Neuronal stem cell (in vitro differentiated cells): ENCODE measurements at regions not wholly inside any gene's neighbourhood (a gene's known extent, or its start where the extent isn't known, plus 50 kb on each side); places are given as distances from the start of the nearest gene placed in this dataset.

ENCODE experiments used
- DNase-seq: peaks from one replicate; pipeline ENCODE4 v3.0.0-alpha.2; 2013; ENCODE audit warnings: low spot score
- H2AFZ ChIP-seq: one replicate; pipeline ENCODE4 v1.6.1; 2013; ENCODE audit warnings: mild to moderate bottlenecking, low read length, inconsistent platforms
- H2AK5ac ChIP-seq: 2 replicates; pipeline ENCODE4 v1.6.1; 2013; ENCODE audit warnings: low read depth, mild to moderate bottlenecking, inconsistent platforms, low read length, moderate library complexity, mixed read lengths
- H2BK120ac ChIP-seq: 2 replicates; pipeline ENCODE4 v1.6.1; 2013; ENCODE audit warnings: low read depth, mild to moderate bottlenecking, inconsistent platforms, low read length, moderate library complexity, mixed read lengths
- H2BK12ac ChIP-seq: one replicate; pipeline ENCODE4 v1.6.1; 2013; ENCODE audit warnings: low read length, inconsistent platforms
- H2BK15ac ChIP-seq: 2 replicates; pipeline ENCODE4 v1.6.1; 2013; ENCODE audit warnings: mild to moderate bottlenecking, low read length, inconsistent platforms, mixed read lengths
- H2BK5ac ChIP-seq: one replicate; pipeline ENCODE4 v1.6.1; 2013; ENCODE audit warnings: inconsistent platforms, mild to moderate bottlenecking, low read length, moderate library complexity
- H3K14ac ChIP-seq: one replicate; pipeline ENCODE4 v1.6.1; 2013; ENCODE audit warnings: low read length, inconsistent platforms
- H3K18ac ChIP-seq: 2 replicates; pipeline ENCODE4 v1.6.1; 2013; ENCODE audit warnings: low read length, inconsistent platforms
- H3K23ac ChIP-seq: 2 replicates; pipeline ENCODE4 v1.6.1; 2013; ENCODE audit warnings: low read depth, mild to moderate bottlenecking, mixed read lengths, low read length, inconsistent platforms; ENCODE audit not compliant: poor library complexity
- H3K27ac ChIP-seq: replicated peaks from 3 replicates; pipeline ENCODE4 v1.5.1; 2013; ENCODE audit warnings: low read length, inconsistent platforms
- H3K27me3 ChIP-seq, 3 experiments: 2 replicates each; pipeline ENCODE4 v1.6.1; 2013; ENCODE audit warnings: low read length in 3 of 3, mild to moderate bottlenecking in 2 of 3, inconsistent platforms in 1 of 3, low read depth in 1 of 3, mixed read lengths in 1 of 3, moderate library complexity in 1 of 3; ENCODE audit not compliant: control insufficient read depth in 3 of 3, insufficient read depth in 3 of 3
- H3K36me3 ChIP-seq, 2 donors: replicated peaks in 1 of 2; 2 replicates each; pipeline ENCODE4 v1.6.1; 2013; ENCODE audit warnings: low read length in 2 of 2; ENCODE audit not compliant: control insufficient read depth in 2 of 2, insufficient read depth in 2 of 2
- H3K4ac ChIP-seq: 2 replicates; pipeline ENCODE4 v1.6.1; 2013; ENCODE audit warnings: inconsistent platforms, mild to moderate bottlenecking, low read length, moderate library complexity
- H3K4me1 ChIP-seq, 2 donors: 1 replicate in 1 of 2; 2 replicates in 1 of 2; pipeline ENCODE4 v1.6.1; 2013; ENCODE audit warnings: low read length in 2 of 2, low read depth in 1 of 2; ENCODE audit not compliant: control insufficient read depth in 2 of 2, insufficient read depth in 1 of 2
- H3K4me2 ChIP-seq: one replicate; pipeline ENCODE4 v1.6.1; 2013; ENCODE audit warnings: mild to moderate bottlenecking, low read length, inconsistent platforms; ENCODE audit not compliant: insufficient read depth, poor library complexity, severe bottlenecking
- H3K4me3 ChIP-seq, 2 donors: 2 replicates each; pipeline ENCODE4 v1.5.1; 2013; ENCODE audit warnings: low read length in 2 of 2, mild to moderate bottlenecking in 2 of 2, inconsistent platforms in 1 of 2, moderate library complexity in 1 of 2
- H3K79me1 ChIP-seq: one replicate; pipeline ENCODE4 v1.6.1; 2013; ENCODE audit warnings: low read depth, mild to moderate bottlenecking, inconsistent platforms, low read length, moderate library complexity
- H3K9ac ChIP-seq: one replicate; pipeline ENCODE4 v1.6.1; 2013; ENCODE audit warnings: mild to moderate bottlenecking, low read depth, low read length, inconsistent platforms; ENCODE audit not compliant: poor library complexity
- H3K9me3 ChIP-seq, 2 donors: replicated peaks in 1 of 2; 2 replicates each; pipeline versions ENCODE3 to v1.6.1; 2013; ENCODE audit warnings: low read length in 2 of 2, mild to moderate bottlenecking in 2 of 2, inconsistent platforms in 1 of 2, low read depth in 1 of 2, mixed read lengths in 1 of 2, moderate library complexity in 1 of 2; ENCODE audit not compliant: control insufficient read depth in 2 of 2, insufficient read depth in 1 of 2
- H4K8ac ChIP-seq: one replicate; pipeline ENCODE4 v1.6.1; 2013; ENCODE audit warnings: low read depth, mild to moderate bottlenecking, inconsistent platforms, low read length, moderate library complexity
- H4K91ac ChIP-seq: one replicate; pipeline ENCODE4 v1.6.1; 2013; ENCODE audit warnings: low read length, low read depth, mild to moderate bottlenecking, inconsistent platforms; ENCODE audit not compliant: poor library complexity
- WGBS, 2 donors: extraction: QIAGEN DNeasy Blood & Tissue Kit; methylation state at CpG; one replicate each; pipeline ENCODE4 v1.1.7; 2013; ENCODE audit warnings: missing lambda C conversion rate in 2 of 2, mixed read lengths in 1 of 2; ENCODE audit not compliant: insufficient read length in 2 of 2, insufficient replicate concordance in 1 of 2; ENCODE audit errors: extremely low coverage in 2 of 2; 5-methylcytosine and 5-hydroxymethylcytosine counted together

GRCh38 chr4:126807132-126807531 is 825.6 kb upstream of the INTU start:
- Histone ChIP-seq H2BK12ac (no peak overlapping the region), H3K4me2 (no peak overlapping the region), H3K79me1 (no peaks in the 10 kb centered on the region), H3K9me3 (no peaks in the 10 kb centered on the region), H2AFZ (peak overlapping the region; percentile 13), H3K27ac (no peak overlapping the region), H4K91ac (no peak overlapping the region), H3K9ac (no peak overlapping the region), H3K23ac (no peak overlapping the region), H2BK5ac (no peak overlapping the region), H2BK120ac (no peak overlapping the region), H3K4ac (no peak overlapping the region), H3K14ac (no peak overlapping the region), H3K4me1 (peaks cover 0 to 3% of the 10 kb centered on the region in 2 donors), H3K4me3 (no peak overlapping the region), H3K27me3 (no peaks in the 10 kb centered on the region), H2BK15ac (no peak overlapping the region), H4K8ac (no peak overlapping the region), H3K36me3 (no peaks in the 10 kb centered on the region), H2AK5ac (no peak overlapping the region), H3K18ac (no peak overlapping the region)
- WGBS, 2 donors = no CpG with 5 or more reads among the region's 1 CpG
- DNase-seq = no peak

GRCh38 chr4:126812076-126812475 is 820.7 kb upstream of the INTU start:
- Histone ChIP-seq H3K4me3 (no peak overlapping the region), H3K18ac (no peak overlapping the region), H4K91ac (no peak overlapping the region), H2BK120ac (no peak overlapping the region), H3K9ac (no peak overlapping the region), H3K23ac (no peak overlapping the region), H3K27me3 (no peaks in the 10 kb centered on the region), H3K27ac (no peak overlapping the region), H3K4me1 (peaks cover 0 to 2% of the 10 kb centered on the region in 2 donors), H2BK12ac (no peak overlapping the region), H2BK15ac (no peak overlapping the region), H2AFZ (no peak overlapping the region), H4K8ac (no peak overlapping the region), H3K9me3 (peaks cover 0 to 1% of the 10 kb centered on the region in 2 donors), H3K4ac (no peak overlapping the region), H3K79me1 (no peaks in the 10 kb centered on the region), H3K4me2 (no peak overlapping the region), H3K14ac (no peak overlapping the region), H2AK5ac (no peak overlapping the region), H2BK5ac (no peak overlapping the region), H3K36me3 (no peaks in the 10 kb centered on the region)
- DNase-seq = no peak

- Histone ChIP-seq H3K4me2 (no peak overlapping the region), H4K91ac (no peak overlapping the region), H4K8ac (no peak overlapping the region), H2BK120ac (no peak overlapping the region), H3K9me3 (peaks cover 1 to 7% of the 10 kb centered on the region in 2 donors), H3K36me3 (no peaks in the 10 kb centered on the region), H2BK12ac (no peak overlapping the region), H3K27me3 (no peaks in the 10 kb centered on the region), H3K18ac (no peak overlapping the region), H3K79me1 (no peaks in the 10 kb centered on the region), H3K4me3 (no peak overlapping the region), H2AFZ (no peak overlapping the region), H3K9ac (no peak overlapping the region), H3K27ac (no peak overlapping the region), H2BK15ac (no peak overlapping the region), H2BK5ac (no peak overlapping the region), H3K4ac (no peak overlapping the region), H2AK5ac (no peak overlapping the region), H3K4me1 (no peaks in the 10 kb centered on the region), H3K23ac (no peak overlapping the region), H3K14ac (no peak overlapping the region)
- no CpG with 5 or more reads among the region's 1 CpG for WGBS, 2 donors
- no peak for DNase-seq
Measured at GRCh38 chr4:126820631-126821030, 812.1 kb upstream of the INTU start.

- Histone ChIP-seq H2BK12ac (no peak overlapping the region), H2AFZ (no peak overlapping the region), H2BK15ac (no peak overlapping the region), H2BK120ac (no peak overlapping the region), H3K9ac (no peak overlapping the region), H3K27me3 (no peaks in the 10 kb centered on the region), H3K4ac (no peak overlapping the region), H3K9me3 (peaks cover 2 to 7% of the 10 kb centered on the region in 2 donors), H2AK5ac (no peak overlapping the region), H3K36me3 (no peaks in the 10 kb centered on the region), H3K23ac (no peak overlapping the region), H4K8ac (no peak overlapping the region), H3K18ac (no peak overlapping the region), H3K4me1 (no peaks in the 10 kb centered on the region), H3K79me1 (no peaks in the 10 kb centered on the region), H3K27ac (no peak overlapping the region), H3K4me2 (no peak overlapping the region), H4K91ac (no peak overlapping the region), H3K4me3 (no peak overlapping the region), H3K14ac (no peak overlapping the region), H2BK5ac (no peak overlapping the region)
- no peak for DNase-seq
- no CpG with 5 or more reads among the region's 1 CpG for WGBS, 2 donors
Measured at GRCh38 chr4:126821152-126821551, 811.6 kb upstream of the INTU start.
